Ascending aorta (tissue), 2 donors: ENCODE measurements at regions not wholly inside any gene's neighbourhood (a gene's known extent, or its start where the extent isn't known, plus 50 kb on each side); places are given as distances from the start of the nearest gene placed in this dataset.

ENCODE experiments used
- DNase-seq, 2 donors: peaks; one replicate each; pipeline ENCODE4 v3.0.0-alpha.2; 2019; ENCODE audit warnings: low spot score in 2 of 2
- H3K27ac ChIP-seq, 2 donors: fragments of 200-600 bp; sonication (generic); one replicate each; pipeline ENCODE4 v1.5.1; 2016 to 2017; ENCODE audit warnings: mild to moderate bottlenecking in 1 of 2
- H3K27me3 ChIP-seq: fragments of 200-600 bp; sonication (generic); one replicate; pipeline ENCODE4 v1.5.1; 2017
- H3K36me3 ChIP-seq, 2 donors: fragments of 200-600 bp; sonication (generic); one replicate each; pipeline ENCODE4 v1.5.1; 2016
- H3K4me1 ChIP-seq, 2 donors: fragments of 200-600 bp; sonication (generic); one replicate each; pipeline ENCODE4 v1.5.1; 2016 to 2017; ENCODE audit warnings: mild to moderate bottlenecking in 1 of 2
- H3K4me3 ChIP-seq, 2 donors: fragments of 200-600 bp; sonication (generic); one replicate each; pipeline ENCODE4 v1.5.1; 2016 to 2017; ENCODE audit warnings: mild to moderate bottlenecking in 1 of 2
- H3K9me3 ChIP-seq, 2 donors: fragments of 200-600 bp; sonication (generic); one replicate each; pipeline ENCODE4 v1.5.1; 2016
- intact Hi-C: fragments of 100-400 bp; cut with DNase I; formaldehyde crosslinking; loops from one replicate; pipeline ENCODE4 v1.15.1; 2023
- TF ChIP-seq, protein P1 (sequence below), 3 experiments: fragments of 200-600 bp in 2 of 3; fragments of 450-650 bp in 1 of 3; sonication (generic) in 2 of 3; IDR thresholded peaks; one replicate each; pipeline ENCODE4 v1.5.1; 2016 to 2019; ENCODE audit warnings: antibody characterized with exemption in 3 of 3, mild to moderate bottlenecking in 1 of 3, moderate library complexity in 1 of 3

DNA sequence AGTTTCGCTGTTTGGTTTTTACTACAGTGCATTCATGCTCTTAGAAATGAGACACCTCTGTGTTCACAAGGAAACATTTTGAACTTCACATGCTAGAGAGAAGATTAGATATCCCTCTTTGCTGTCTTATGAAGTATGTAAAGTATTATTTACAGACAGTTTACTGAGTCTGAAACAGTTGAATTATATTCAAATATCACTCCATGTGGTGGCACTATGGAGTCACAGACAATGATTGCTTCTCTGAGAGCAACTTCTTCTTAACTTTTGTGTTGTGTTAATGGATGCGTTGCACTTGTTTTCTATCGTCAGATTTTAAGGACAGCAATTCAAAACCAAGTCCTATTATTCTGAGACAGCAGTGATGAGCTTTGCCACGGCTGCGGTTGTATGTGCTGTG, 823.6 kb downstream of the GALR1 start:
- Histone ChIP-seq H3K4me1 (no peaks in the 10 kb centered on the region), H3K27me3 (no peaks in the 10 kb centered on the region), H3K4me3 (no peak overlapping the region), H3K9me3 (no peaks in the 10 kb centered on the region), H3K27ac (no peak overlapping the region), H3K36me3 (no peaks in the 10 kb centered on the region)
- TF ChIP-seq, protein P1, sequence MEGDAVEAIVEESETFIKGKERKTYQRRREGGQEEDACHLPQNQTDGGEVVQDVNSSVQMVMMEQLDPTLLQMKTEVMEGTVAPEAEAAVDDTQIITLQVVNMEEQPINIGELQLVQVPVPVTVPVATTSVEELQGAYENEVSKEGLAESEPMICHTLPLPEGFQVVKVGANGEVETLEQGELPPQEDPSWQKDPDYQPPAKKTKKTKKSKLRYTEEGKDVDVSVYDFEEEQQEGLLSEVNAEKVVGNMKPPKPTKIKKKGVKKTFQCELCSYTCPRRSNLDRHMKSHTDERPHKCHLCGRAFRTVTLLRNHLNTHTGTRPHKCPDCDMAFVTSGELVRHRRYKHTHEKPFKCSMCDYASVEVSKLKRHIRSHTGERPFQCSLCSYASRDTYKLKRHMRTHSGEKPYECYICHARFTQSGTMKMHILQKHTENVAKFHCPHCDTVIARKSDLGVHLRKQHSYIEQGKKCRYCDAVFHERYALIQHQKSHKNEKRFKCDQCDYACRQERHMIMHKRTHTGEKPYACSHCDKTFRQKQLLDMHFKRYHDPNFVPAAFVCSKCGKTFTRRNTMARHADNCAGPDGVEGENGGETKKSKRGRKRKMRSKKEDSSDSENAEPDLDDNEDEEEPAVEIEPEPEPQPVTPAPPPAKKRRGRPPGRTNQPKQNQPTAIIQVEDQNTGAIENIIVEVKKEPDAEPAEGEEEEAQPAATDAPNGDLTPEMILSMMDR (IDR thresholded peaks at IDR 0.05): no peak
- no peak for DNase-seq
- intact Hi-C loops: no loop called here

DNA sequence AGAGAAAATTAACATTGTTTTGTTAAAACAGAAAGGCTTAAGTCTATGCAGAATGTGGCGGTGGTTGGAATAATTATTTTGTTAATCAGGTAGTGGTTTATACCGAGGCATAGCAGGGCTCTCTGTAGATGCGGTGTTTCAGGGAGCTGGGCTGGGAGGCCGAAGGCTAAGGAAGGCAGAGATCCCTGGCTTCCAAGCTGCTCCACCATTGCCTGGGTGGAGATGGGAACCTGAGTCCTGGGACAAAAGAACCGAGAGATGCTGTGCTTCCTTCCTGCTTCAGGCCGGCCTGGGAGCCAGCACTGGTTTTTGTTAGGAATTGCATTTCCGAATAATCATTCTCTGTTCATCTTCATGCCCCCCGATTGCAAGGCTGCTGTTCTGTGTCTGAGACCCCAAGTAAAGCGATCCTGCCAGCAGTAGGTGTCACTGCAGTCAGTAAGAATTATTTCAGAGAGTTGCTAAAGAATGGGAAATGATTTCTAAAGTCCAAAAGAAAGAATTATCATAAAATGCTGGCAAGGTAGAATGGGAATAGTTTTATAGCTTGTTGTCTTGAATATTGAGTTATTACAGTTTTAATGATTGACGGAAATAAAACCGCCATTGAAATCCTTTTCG, 824.9 kb downstream of the GALR1 start:
- no peak overlapping the region for H3K27ac ChIP-seq
- intact Hi-C loops: no loop called here
- H3K36me3 ChIP-seq: no peaks in the 10 kb centered on the region
- H3K4me1 ChIP-seq: no peaks in the 10 kb centered on the region
- no peak overlapping the region for H3K4me3 ChIP-seq
- H3K9me3 ChIP-seq: no peaks in the 10 kb centered on the region
- TF ChIP-seq, protein P1 (IDR thresholded peaks at IDR 0.05): no peak
- no peaks in the 10 kb centered on the region for H3K27me3 ChIP-seq
- no peak for DNase-seq

DNA sequence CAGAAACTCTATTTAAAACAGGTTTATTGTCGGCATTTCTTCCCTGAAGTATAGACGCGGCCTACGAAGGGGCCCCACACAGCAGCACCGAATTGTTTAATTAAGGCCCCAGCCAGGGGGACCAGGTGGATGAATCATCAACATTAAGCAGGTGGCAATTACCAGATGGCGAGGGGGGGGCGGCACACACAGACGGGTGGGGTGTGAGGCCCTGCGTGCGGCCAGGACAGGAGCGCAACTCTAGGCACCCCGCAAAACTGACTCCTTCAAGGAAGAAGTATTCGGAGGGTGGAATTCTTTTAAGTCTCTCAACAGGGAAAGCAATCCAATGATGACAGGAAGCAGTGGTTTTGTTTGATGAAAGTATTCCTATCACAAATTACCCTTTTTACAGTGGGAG, 830.4 kb downstream of the GALR1 start:
- no peaks in the 10 kb centered on the region for H3K9me3 ChIP-seq
- H3K36me3 ChIP-seq: no peaks in the 10 kb centered on the region
- intact Hi-C loops: no loop called here
- no peaks in the 10 kb centered on the region for H3K27me3 ChIP-seq
- DNase-seq: no peak
- no peak overlapping the region for H3K4me3 ChIP-seq
- H3K4me1 ChIP-seq: no peaks in the 10 kb centered on the region
- no peak overlapping the region for H3K27ac ChIP-seq
- TF ChIP-seq, protein P1 (IDR thresholded peaks at IDR 0.05): no peak

DNA sequence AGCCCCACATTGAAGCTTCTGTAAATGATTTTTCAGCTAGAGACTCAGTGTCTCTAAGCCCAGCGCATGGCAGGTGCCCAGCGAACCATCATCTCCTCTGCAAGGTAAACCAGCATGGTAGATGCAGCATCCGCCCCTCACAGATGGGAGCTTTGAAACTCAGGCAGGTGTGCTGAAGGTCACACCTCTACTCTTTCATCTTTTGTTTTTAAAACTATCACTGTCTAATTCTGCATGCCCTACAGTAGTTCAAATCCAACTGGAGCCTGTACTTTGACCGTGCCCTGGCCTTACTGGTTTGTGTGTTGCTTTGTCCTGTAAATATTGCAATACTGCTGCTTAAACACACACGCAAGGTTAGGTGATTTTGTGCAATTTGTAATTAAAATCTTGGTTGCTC, 831.1 kb downstream of the GALR1 start:
- TF ChIP-seq, protein P1 (IDR thresholded peaks at IDR 0.05): no peak
- H3K9me3 ChIP-seq: no peaks in the 10 kb centered on the region
- no peak overlapping the region for H3K4me3 ChIP-seq
- no peak for DNase-seq
- intact Hi-C loops: no loop called here
- no peaks in the 10 kb centered on the region for H3K36me3 ChIP-seq
- no peaks in the 10 kb centered on the region for H3K27me3 ChIP-seq
- no peak overlapping the region for H3K27ac ChIP-seq
- no peaks in the 10 kb centered on the region for H3K4me1 ChIP-seq

DNA sequence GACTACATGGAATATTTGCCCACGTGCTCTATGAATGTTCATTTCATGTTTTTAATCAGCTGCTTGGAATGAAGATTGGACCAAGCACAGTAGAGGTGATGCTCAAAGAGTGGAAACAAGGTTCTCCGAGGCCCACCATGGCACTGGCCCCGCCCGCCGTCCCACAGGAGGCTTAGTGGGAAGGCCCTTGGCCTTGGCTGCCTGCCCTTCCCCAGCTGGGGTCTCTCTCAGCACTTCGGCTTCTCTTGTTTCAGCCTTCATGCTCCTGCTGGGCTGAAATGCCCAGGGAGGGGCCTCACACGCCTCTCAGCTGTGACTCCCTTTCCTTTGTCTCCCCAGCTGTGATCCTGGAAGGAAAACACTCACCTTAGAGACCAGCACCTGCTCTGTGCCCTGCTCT, 833.2 kb downstream of the GALR1 start:
- no peaks in the 10 kb centered on the region for H3K27me3 ChIP-seq
- no peak for DNase-seq
- H3K4me1 ChIP-seq: no peaks in the 10 kb centered on the region
- H3K9me3 ChIP-seq: no peaks in the 10 kb centered on the region
- no peak overlapping the region for H3K4me3 ChIP-seq
- H3K36me3 ChIP-seq: no peaks in the 10 kb centered on the region
- no peak overlapping the region for H3K27ac ChIP-seq
- intact Hi-C loops: no loop called here
- TF ChIP-seq, protein P1 (IDR thresholded peaks at IDR 0.05): no peak
